PC-9 (cell line): ENCODE measurements at regions not wholly inside any gene's neighbourhood (a gene's known extent, or its start where the extent isn't known, plus 50 kb on each side); places are given as distances from the start of the nearest gene placed in this dataset.

Experiments used
- BruUV-seq: library from RNA; stranded (reverse); fragments of 400-500 nt; replicated peaks from 2 replicates; lab custom pipeline; 2021; lab: Mats Ljungman, UMichigan
- CTCF ChIA-PET: fragments of 300-600 bp; sonication (Branson Sonifier 250); formaldehyde crosslinking; loops from one replicate; lab custom pipeline; 2022; ENCODE audit warnings: antibody characterized with exemption; lab: Charles Lee
- POLR2A ChIA-PET: fragments of 300-600 bp; sonication (Branson Sonifier 250); formaldehyde crosslinking; loops from one replicate; lab custom pipeline; 2022; ENCODE audit warnings: antibody characterized with exemption; ENCODE audit not compliant: unreplicated experiment; lab: Charles Lee
- DNase-seq, 2 experiments: peaks; one replicate each; pipeline versions ENCODE4 v3.0.0 to v3.0.0-alpha.2; 2015 to 2022; ENCODE audit warnings: mixed read lengths in 1 of 2
- H2AFZ ChIP-seq: fragments of 200-600 bp; sonication (generic); 2 replicates; pipeline ENCODE4 v1.8.1; 2017; ENCODE audit warnings: antibody characterized with exemption
- H3F3A ChIP-seq: fragments of 200-600 bp; sonication (generic); 2 replicates; pipeline ENCODE4 v1.8.1; 2017; ENCODE audit warnings: antibody characterized with exemption, mild to moderate bottlenecking, low read depth; ENCODE audit not compliant: insufficient read depth
- H3K27ac ChIP-seq: fragments of 200-600 bp; sonication (generic); 2 replicates; pipeline ENCODE4 v1.6.1; 2016; ENCODE audit warnings: mixed run types
- H3K27me3 ChIP-seq: fragments of 200-600 bp; sonication (generic); 2 replicates; pipeline ENCODE4 v1.6.1; 2016; ENCODE audit warnings: low read depth, mixed run types; ENCODE audit not compliant: insufficient read depth
- H3K36me3 ChIP-seq: fragments of 200-600 bp; sonication (generic); 2 replicates; pipeline ENCODE4 v1.6.1; 2016; ENCODE audit warnings: low read depth, mixed run types
- H3K4me1 ChIP-seq: fragments of 200-600 bp; sonication (generic); replicated peaks from 2 replicates; pipeline ENCODE4 v1.6.1; 2016; ENCODE audit warnings: mixed run types; ENCODE audit not compliant: insufficient read depth
- H3K4me2 ChIP-seq: fragments of 200-600 bp; sonication (generic); 2 replicates; pipeline ENCODE4 v1.6.1; 2017; ENCODE audit warnings: mixed run types
- H3K4me3 ChIP-seq: fragments of 200-600 bp; sonication (generic); 2 replicates; pipeline ENCODE4 v1.6.1; 2016; ENCODE audit warnings: mixed run types
- H3K79me2 ChIP-seq: fragments of 200-600 bp; sonication (generic); 2 replicates; pipeline ENCODE4 v1.6.1; 2017; ENCODE audit warnings: low read depth, mixed run types
- H3K9me2 ChIP-seq: fragments of 200-600 bp; sonication (generic); 2 replicates; pipeline ENCODE4 v1.8.1; 2017; ENCODE audit warnings: mild to moderate bottlenecking; ENCODE audit not compliant: insufficient read depth
- H3K9me3 ChIP-seq: fragments of 200-600 bp; sonication (generic); 2 replicates; pipeline ENCODE4 v1.8.1; 2016; ENCODE audit warnings: low read depth; ENCODE audit not compliant: insufficient read depth
- H4K20me1 ChIP-seq: fragments of 200-600 bp; sonication (generic); 2 replicates; pipeline ENCODE4 v1.8.1; 2017; ENCODE audit not compliant: insufficient read depth
- EZH2 ChIP-seq: fragments of 200-600 bp; sonication (generic); IDR thresholded peaks from 2 replicates; pipeline ENCODE4 v1.8.0; 2017; ENCODE audit warnings: antibody characterized with exemption, low read depth
- intact Hi-C: fragments of 100-400 bp; cut with micrococcal nuclease; formaldehyde crosslinking; loops from one replicate; pipeline ENCODE4 v1.10.0; 2022; ENCODE audit not compliant: unreplicated experiment
- TF ChIP-seq, protein P1 (sequence below): fragments of 200-600 bp; sonication (generic); conservative IDR thresholded peaks from 2 replicates; pipeline ENCODE4 v1.6.1; 2017; ENCODE audit warnings: mixed run types, antibody characterized with exemption, mild to moderate bottlenecking, moderate library complexity

- TF ChIP-seq EZH2, result no peak
- TF ChIP-seq, protein P1, sequence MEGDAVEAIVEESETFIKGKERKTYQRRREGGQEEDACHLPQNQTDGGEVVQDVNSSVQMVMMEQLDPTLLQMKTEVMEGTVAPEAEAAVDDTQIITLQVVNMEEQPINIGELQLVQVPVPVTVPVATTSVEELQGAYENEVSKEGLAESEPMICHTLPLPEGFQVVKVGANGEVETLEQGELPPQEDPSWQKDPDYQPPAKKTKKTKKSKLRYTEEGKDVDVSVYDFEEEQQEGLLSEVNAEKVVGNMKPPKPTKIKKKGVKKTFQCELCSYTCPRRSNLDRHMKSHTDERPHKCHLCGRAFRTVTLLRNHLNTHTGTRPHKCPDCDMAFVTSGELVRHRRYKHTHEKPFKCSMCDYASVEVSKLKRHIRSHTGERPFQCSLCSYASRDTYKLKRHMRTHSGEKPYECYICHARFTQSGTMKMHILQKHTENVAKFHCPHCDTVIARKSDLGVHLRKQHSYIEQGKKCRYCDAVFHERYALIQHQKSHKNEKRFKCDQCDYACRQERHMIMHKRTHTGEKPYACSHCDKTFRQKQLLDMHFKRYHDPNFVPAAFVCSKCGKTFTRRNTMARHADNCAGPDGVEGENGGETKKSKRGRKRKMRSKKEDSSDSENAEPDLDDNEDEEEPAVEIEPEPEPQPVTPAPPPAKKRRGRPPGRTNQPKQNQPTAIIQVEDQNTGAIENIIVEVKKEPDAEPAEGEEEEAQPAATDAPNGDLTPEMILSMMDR, result no peak
- Histone ChIP-seq H2AFZ (no peak overlapping the region; the same call in 1 of the 2 replicates), H3K36me3 (no peaks in the 10 kb centered on the region), H3F3A (no peaks in the 10 kb centered on the region), H4K20me1 (no peaks in the 10 kb centered on the region), H3K4me2 (no peak overlapping the region), H3K4me1 (no peaks in the 10 kb centered on the region), H3K9me3 (no peaks in the 10 kb centered on the region), H3K27me3 (no peaks in the 10 kb centered on the region), H3K4me3 (no peak overlapping the region), H3K27ac (no peak overlapping the region), H3K9me2 (no peaks in the 10 kb centered on the region; the same call in 1 of the 2 replicates), H3K79me2 (no peaks in the 10 kb centered on the region)
- ChIA-PET CTCF (no interaction called here), POLR2A (interaction anchor here (0.6 kb wide), 1 partner anchor 13 kb away, joined by 3 read pairs; no protein-coding TSS in a partner anchor)
- no TSS peak for BruUV-seq
- intact Hi-C loops, result no loop called here
- no peak for DNase-seq
These were observed 226.1 kb upstream of the PRKD1 start for GRCh38 chr14:30153717-30154116.

DNA sequence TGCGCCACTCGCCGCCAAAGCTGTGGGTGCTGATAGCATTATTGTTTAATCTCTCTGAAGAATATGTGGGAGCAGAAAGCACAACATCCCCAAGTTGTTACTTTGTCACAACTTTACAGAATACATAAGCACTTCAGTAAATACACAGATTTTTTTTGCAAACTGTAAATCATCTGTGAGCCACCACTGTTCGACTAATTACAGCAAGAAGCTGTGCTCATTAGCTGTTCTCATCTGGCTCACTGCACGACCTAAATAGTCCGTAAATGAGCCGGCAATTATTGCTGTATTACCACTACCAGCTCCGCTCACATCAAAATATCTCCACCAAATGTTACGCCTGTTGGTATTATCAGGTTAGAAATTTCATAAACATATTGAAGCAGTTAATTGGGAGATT is 228.9 kb upstream of the PRKD1 start:
- Histone ChIP-seq H4K20me1 (no peaks in the 10 kb centered on the region), H3K4me2 (no peak overlapping the region), H3K36me3 (no peaks in the 10 kb centered on the region), H3F3A (no peaks in the 10 kb centered on the region), H3K4me3 (no peak overlapping the region), H2AFZ (no peak overlapping the region), H3K27ac (no peak overlapping the region), H3K9me2 (no peaks in the 10 kb centered on the region), H3K9me3 (no peaks in the 10 kb centered on the region), H3K4me1 (no peaks in the 10 kb centered on the region), H3K27me3 (no peaks in the 10 kb centered on the region), H3K79me2 (no peaks in the 10 kb centered on the region)
- no peak for DNase-seq
- no TSS peak for BruUV-seq
- POLR2A ChIA-PET, result no interaction called here
- TF ChIP-seq, protein P1, result no peak
- TF ChIP-seq EZH2, result no peak
- CTCF ChIA-PET, result no interaction called here
- intact Hi-C loops, result no loop called here

DNA sequence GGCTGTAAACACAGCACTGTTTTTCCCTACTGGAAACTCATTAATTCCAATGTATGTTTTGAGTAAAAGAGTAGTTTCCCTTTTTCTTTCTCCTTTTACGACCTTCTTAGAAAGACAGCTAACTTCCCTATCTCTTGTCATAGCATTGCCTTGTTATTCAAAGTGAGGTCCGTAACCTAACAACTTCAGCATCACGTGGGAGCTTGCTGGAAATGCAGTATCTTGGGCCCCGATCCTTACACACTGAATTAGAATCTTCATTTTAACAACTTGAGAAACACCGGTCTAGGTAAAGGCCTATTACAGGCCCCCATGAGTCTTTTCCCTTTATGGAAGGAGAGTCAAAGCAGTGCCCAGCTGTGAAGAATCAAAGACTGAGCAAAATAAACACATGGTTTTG is 230.7 kb upstream of the PRKD1 start:
- no peaks in the 10 kb centered on the region for H3K9me3 ChIP-seq
- H3K4me3 ChIP-seq, result no peak overlapping the region
- H3K4me2 ChIP-seq, result no peak overlapping the region
- no peaks in the 10 kb centered on the region for H3F3A ChIP-seq
- no peaks in the 10 kb centered on the region for H3K79me2 ChIP-seq
- POLR2A ChIA-PET, result no interaction called here
- H3K27me3 ChIP-seq, result no peaks in the 10 kb centered on the region
- no peak for TF ChIP-seq EZH2
- TF ChIP-seq, protein P1, result no peak
- BruUV-seq, result no TSS peak
- CTCF ChIA-PET, result no interaction called here
- no peak overlapping the region for H3K27ac ChIP-seq
- H3K4me1 ChIP-seq, result no peaks in the 10 kb centered on the region
- DNase-seq, result no peak
- H4K20me1 ChIP-seq, result no peaks in the 10 kb centered on the region
- intact Hi-C loops, result no loop called here
- H2AFZ ChIP-seq, result no peak overlapping the region
- no peaks in the 10 kb centered on the region for H3K9me2 ChIP-seq
- H3K36me3 ChIP-seq, result no peaks in the 10 kb centered on the region
